Renal pelvis (tissue), 1 donor: ENCODE measurements at regions not wholly inside any gene's neighbourhood (a gene's known extent, or its start where the extent isn't known, plus 50 kb on each side); places are given as distances from the start of the nearest gene placed in this dataset.
A peak's percentile ranks its signal among the peaks of the same experiment; 100 is the strongest.
"Not testable (repeated sequence)": the region's sequence is repeated elsewhere in the genome, so short reads cannot be mapped to it uniquely, and the experiment has no call there.

Experiments used
- DNase-seq: peaks from one replicate; pipeline ENCODE4 v3.0.0-alpha.2; 2013

- DNase-seq, result no peak
Measured at GRCh38 chr11:82210011-82210410, 523.7 kb downstream of the FAM181B start.

- peak; percentile 70 for DNase-seq
Measured at GRCh38 chr11:82195283-82195682, 538.4 kb downstream of the FAM181B start.

- no peak for DNase-seq
Measured at GRCh38 chr11:82194521-82194920, 539.1 kb downstream of the FAM181B start.

GRCh38 chr11:82191695-82192094 lies 542.0 kb downstream of the FAM181B start:
- no peak for DNase-seq

GRCh38 chr11:82185925-82186324 lies 547.7 kb downstream of the FAM181B start:
- no peak for DNase-seq

GRCh38 chr11:82184966-82185365 lies 548.7 kb downstream of the FAM181B start:
- no peak for DNase-seq

GRCh38 chr11:82183346-82183745 lies 550.3 kb downstream of the FAM181B start:
- DNase-seq, result no peak

- DNase-seq, result not testable (repeated sequence)
Measured at GRCh38 chr11:82182697-82183096, 551.0 kb downstream of the FAM181B start.

- not testable (repeated sequence) for DNase-seq
Measured at GRCh38 chr11:82181796-82182195, 551.9 kb downstream of the FAM181B start.

- no peak for DNase-seq
Measured at GRCh38 chr11:82176945-82177344, 556.7 kb downstream of the FAM181B start.

GRCh38 chr11:82176365-82176764 lies 557.3 kb downstream of the FAM181B start:
- DNase-seq, result no peak

GRCh38 chr11:82174610-82175009 lies 559.1 kb downstream of the FAM181B start:
- DNase-seq, result no peak

GRCh38 chr11:82146789-82147188 lies 586.9 kb downstream of the FAM181B start:
- DNase-seq, result no peak

GRCh38 chr11:82118946-82119345 lies 614.7 kb downstream of the FAM181B start:
- DNase-seq, result no peak

GRCh38 chr11:82117362-82117761 lies 616.3 kb downstream of the FAM181B start:
- DNase-seq, result no peak

- no peak for DNase-seq
Measured at GRCh38 chr11:82105331-82105998, 628.2 kb downstream of the FAM181B start.

GRCh38 chr11:82092904-82093303 lies 640.8 kb downstream of the FAM181B start:
- DNase-seq, result no peak

GRCh38 chr11:82089426-82089825 lies 644.2 kb downstream of the FAM181B start:
- DNase-seq, result no peak

GRCh38 chr11:82085493-82085892 lies 648.2 kb downstream of the FAM181B start:
- DNase-seq, result no peak

- peak; percentile 15 for DNase-seq
Measured at GRCh38 chr11:82082976-82083375, 650.7 kb downstream of the FAM181B start.

- DNase-seq, result no peak
Measured at GRCh38 chr11:82080160-82080559, 653.5 kb downstream of the FAM181B start.

GRCh38 chr11:82076126-82076525 lies 657.5 kb downstream of the FAM181B start:
- DNase-seq, result no peak

- DNase-seq, result no peak
Measured at GRCh38 chr11:82059505-82059904, 674.2 kb downstream of the FAM181B start.

- no peak for DNase-seq
Measured at GRCh38 chr11:82056450-82056849, 677.2 kb downstream of the FAM181B start.
